Middle frontal gyrus (tissue), 1 donor: ENCODE measurements at regions not wholly inside any gene's neighbourhood (a gene's known extent, or its start where the extent isn't known, plus 50 kb on each side); places are given as distances from the start of the nearest gene placed in this dataset.
"Not testable (repeated sequence)": the region's sequence is repeated elsewhere in the genome, so short reads cannot be mapped to it uniquely, and the experiment has no call there.

Experiments
- DNase-seq: peaks from one replicate; pipeline ENCODE4 v3.0.0-alpha.2; 2015; ENCODE audit warnings: low spot score; ENCODE audit errors: extremely low spot score

DNA sequence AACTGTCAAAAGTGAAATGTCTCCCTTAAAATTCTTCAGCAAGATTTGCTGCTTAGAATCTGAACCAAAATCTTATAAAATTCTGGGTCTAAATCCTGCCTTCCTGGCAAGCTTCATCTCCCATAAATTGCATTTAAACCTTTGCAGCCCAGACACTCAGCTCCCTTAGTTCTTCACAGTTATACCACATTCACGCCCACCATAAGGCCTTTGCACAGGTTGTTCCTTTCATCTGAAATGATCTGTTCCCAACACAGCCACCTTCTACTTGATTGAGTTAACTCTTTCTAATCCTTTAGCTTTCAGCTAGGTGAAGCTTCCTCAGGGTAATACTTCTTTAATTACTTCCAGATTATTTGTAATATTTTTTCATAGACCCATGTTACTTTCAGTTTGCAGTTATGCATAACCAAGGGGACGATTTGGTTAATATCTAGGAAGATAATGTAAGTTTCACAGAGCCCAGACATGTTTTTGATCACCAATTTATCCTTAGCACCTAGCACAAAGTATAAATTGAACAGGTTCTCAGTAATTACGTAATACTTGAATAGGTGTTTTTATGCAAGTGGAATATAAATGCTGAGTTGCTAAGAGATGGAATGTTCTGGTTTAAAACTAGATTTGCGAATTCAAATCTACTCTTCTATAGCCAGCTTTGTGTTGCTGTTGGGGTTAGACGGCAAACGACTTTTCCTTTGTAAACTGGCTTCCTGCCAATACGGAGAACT is 779.7 kb upstream of the PKDCC start:
- DNase-seq, result peak; percentile 14

DNA sequence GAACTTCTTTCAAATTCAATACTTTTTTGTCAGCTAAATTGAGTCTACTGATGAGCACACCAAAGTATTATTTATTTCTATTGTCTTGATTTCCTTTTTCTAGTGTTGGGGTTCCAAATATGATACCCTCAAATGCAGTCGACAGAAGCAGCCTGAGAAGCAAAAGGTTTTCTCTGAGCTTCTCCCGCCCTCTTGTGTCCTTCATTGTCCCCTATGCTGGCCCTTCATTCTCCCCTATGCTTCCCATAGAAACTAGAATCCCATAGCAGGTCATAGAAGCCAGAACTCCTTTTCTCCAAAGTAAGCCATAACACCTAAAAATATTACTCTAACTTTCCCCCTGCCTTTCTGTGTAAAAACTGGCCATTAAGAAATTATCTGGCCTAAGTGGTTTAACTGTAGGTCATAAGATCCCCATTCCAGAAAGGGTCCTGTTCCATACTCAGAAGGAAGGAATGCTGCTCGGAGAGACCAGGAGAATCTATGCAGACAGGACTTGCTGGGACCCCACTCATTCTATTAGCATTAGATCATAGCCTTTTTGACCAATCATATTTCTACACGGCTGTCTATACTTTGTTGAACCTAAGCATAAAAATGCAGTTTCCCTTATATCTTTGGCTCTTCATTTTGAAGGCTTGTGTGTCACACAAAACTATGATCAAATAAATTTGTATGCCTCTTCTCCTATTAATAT is 764.6 kb upstream of the PKDCC start:
- DNase-seq, result no peak

DNA sequence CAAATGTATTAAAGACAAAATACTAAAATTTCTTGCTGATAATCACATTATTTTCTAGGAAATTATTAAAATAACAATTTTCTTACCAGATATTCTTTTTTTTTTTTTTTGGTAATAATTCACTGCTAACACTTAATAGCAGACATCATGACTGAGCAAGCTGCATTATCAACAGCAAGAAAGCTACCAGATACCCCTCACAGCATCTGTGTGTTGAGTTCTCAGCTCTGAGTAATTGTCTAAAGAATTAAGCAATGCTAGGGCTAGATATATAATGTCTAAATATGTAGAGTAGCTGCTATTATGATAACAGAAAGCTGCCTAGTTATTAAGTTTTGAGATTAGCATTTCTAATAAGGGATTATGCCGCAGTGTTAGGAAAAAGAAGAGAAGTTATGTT is 754.3 kb upstream of the PKDCC start:
- DNase-seq, result no peak

DNA sequence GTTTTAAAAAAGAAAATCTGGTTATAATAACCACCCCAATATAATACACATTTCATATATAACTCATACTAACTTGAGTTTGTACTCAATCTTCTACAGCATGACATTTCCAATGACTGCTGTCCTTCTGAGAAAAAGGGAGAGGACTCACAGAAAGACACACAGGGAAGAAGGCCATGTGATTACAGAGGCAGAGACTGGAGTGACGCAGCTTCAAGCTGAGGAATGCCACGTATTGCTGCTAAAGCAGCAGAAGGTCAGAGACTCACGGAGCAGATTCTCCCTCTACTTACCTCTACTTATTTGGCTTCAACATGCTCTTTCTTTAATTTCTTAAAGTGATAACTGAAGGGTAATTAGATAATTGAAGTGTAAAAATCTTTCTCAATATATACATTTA is 753.5 kb upstream of the PKDCC start:
- DNase-seq, result no peak

DNA sequence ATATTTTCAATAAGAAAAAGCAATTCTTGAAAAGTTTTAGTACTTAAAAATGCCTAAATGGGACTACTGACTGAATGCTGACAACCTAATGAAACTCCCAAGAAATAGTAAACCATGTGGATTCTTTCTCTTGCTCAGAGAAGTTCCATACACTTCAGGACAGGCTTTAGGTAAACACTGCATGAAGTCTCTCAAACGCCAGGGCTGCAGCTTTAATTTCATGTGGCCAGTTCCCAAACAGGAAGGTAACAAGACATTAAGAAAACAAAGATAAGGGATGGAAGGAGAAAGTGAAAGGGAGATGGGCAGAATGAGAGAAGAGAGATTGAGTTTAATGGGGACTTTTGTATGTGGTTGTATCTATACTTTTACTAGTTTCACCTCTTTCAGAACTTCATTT is 734.7 kb upstream of the PKDCC start:
- no peak for DNase-seq

DNA sequence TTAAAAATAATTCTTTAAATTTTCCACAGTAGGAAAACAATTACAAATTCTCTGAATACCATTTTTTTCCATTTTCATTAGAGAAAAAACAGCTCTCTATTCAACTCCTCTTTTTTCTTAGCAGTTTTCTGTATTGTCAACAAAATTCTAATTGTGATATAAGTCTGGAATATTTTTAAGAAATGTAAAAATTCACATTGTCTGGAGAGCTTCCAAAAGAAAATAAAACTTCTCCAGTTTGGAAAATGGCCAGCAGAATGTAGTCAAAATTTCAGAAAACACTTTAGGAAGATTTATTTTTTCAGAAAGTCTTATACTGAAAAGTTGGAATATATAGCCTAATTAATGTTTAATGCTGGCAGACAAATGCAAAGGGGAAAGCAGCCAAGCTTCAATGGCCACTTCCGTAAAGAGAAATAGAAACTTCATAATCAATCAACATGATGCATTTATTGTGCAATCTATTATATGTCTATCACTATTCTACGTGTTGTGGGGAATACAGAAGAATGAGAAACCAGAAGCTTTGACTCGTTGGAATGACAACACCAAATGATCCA is 733.2 kb upstream of the PKDCC start:
- no peak for DNase-seq

DNA sequence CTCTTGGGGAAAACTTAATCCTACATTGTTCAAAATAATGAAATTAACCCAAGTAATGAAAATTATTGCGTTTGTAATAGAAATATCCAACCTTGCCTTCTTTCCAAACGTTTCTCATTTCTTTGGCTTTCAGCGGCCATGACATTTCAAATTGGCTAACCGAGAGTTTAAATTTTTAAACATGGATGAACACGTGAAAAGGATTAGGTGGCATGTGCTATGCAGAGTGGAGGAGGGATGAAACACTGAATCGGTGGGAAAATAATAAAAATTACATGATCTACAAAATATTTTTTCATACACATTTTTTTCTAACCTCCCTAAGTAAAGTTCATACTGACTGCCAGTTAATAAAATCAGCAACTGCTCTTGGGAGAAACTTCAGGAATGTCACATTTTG is 728.4 kb upstream of the PKDCC start:
- no peak for DNase-seq

DNA sequence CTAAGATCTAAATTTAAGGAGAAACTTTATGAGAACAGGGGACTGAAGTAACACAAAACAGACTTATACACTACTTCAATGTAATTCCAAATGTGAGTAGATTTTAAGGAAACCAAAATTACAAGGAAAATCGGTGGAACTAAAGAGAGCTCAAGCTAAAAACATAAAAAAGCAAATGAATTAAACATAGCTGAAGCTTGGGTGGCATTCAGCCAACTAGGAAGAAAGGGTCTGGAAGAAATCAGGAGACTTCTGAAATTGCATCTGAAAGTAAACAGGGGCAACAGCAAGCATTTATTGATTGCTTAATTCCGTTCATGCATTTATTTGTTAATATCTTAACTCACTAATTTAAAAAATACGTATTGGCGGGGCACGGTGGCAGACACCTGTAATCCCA is 727.3 kb upstream of the PKDCC start:
- DNase-seq, result no peak

DNA sequence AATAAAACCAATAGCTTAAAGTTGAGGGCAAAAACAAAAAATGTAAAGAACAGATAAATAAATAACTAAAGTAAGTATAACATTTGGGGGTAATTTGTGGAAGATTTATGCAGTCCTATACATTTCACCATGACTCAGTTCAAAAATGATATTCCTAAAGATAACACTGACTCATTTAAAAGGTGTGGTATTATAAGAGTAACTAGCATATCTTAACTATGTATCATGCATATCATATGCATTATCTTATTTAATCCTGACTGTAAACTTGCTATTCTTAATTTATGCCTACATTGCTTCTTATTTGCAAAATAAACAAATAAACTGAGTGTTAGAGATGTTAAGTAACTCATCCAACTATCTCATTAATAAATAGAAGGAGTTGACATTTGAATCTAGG is 726.5 kb upstream of the PKDCC start:
- DNase-seq, result no peak

DNA sequence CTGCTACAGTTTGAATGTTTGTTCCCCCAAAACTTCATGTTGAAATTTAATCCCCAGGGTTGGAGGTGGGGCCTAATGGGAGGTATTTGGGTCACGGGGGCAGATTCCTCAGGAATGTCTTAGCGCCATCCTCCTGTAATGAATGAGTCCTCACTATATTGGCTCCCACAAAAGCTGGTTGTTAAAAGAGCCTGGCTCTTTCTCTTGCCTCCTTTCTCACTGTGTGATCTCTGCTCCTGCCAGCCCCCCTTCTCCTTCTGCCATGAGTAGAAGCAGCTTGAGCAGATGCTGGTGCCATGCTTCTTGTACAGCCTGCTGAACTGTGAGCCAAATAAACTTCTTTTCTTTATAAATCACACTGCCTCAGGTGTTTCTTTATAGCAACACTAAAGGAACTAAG is 721.0 kb upstream of the PKDCC start:
- no peak for DNase-seq

DNA sequence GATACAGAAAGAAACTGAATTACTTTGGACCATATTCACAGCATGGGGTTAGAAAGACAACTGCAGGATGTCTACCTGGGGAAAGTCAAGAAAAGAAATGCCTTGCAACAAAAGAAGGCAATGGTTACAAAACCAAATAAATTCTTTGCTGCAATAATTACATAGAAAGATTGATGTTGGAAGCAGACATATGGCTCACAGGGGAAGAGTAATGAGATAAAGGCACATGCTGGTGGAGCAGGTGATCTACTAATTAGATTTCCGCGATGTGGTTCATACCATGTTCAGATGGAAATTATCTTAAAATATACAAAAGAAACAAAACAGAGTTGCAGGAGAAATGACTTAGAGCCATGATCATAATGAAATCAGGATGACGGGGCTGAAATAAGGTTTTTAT is 718.8 kb upstream of the PKDCC start:
- no peak for DNase-seq

DNA sequence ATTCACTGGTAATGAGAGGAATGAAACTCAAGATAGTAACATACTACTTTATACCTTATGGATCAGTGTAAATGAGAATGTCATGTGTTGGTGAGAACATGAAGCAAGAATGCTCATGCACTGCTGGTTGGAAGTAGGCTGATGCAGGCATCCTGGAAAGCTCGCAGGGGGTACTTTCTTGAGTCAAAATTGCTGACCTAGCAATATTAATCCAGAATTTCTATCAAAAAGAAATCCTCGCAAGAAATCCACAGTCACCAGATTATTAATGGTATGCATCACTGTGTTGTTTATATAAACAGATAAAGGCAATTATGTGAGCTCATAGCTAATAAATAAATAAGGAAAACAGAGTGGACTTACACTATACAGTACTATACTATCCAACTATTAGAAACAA is 713.7 kb upstream of the PKDCC start:
- DNase-seq, result no peak

DNA sequence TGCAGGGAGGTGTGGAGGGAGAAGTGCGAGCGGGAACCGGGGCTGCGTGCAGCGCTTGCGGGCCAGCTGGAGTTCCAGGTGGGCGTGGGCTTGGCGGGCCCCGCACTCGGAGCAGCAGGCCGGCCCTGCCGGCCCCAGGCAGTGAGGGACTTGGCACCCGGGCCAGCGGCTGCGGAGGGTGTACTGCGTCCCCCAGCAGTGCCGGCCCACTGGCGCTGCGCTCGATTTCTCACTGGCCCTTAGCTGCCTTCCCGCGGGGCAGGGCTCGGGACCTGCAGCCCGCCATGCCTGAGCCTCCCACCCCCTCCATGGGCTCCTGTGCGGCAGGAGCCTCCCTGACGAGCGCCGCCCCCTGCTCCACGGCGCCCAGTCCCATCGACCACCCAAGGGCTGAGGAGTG is 712.2 kb upstream of the PKDCC start:
- DNase-seq, result not testable (repeated sequence)

DNA sequence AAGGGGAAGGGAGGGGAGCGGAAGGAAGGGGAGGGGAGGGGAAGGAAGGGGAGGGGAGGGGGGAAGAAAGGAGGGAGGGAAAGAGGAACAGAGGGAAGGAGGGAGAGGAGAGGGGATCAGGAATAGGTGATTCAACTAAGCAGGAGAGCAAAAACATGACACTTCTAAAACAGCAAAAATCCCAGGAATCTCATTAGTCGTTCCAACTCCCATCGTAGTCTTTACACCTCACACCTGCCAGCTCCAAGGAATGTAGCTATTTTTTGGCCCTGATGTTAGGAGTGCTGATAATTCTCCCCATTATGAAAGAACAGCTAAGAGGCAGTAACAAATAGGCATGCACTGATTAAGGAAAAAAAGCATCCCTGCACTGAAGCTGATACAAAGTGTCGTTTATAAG is 709.9 kb upstream of the PKDCC start:
- no peak for DNase-seq

DNA sequence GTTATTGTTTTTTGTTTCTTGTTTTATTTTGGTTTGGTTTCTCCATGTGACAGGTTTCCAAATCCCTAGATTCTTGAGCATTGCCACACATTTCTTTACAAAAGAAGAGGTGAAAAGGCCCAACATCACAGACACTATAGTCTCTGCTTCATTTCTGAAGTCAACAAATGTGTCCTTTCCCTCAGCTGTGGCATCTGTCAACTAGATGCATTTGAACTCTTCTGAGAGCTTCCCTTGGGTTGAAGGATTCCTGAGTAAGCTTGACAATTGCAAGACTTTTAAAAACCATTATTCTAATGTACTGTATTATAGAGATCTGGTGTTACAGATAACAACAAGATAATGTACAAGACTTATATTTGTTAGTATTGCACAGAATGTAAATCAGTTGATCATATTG is 703.3 kb upstream of the PKDCC start:
- no peak for DNase-seq

DNA sequence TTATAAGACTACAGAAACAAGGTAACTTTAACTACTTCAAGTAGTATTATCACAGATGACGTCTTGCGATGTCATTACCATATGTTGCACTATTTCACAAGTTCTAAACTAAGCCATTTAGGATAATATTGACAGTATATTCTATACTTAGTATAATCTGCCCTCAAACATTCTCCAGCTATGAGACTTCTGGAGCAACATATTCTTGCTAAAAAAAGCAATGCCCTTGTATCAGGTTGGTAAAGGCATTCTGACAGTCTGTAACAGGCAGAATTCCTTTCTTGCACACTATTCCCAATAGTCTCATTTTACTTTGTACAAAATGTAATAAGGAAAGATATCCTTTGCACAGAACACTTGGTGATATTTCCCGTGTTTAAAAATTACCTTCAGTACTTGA is 694.8 kb upstream of the PKDCC start:
- DNase-seq, result no peak

DNA sequence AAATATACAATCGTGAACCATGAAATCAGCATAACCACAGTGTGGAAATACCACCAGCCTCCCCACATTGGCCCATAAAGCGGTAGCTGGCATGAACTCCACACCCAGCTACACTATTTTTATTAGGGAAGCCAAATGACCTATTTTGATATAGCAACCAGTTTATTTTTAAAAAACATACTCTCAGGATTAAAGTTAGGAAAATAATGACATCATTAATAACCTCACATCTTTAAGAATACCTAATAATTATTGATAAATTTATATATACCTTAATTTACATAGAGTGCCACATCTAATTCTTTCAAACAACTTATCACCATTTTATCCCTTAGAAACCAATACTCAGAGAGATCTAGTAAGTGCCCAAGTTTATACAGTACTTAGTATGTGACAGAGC is 692.0 kb upstream of the PKDCC start:
- DNase-seq, result no peak

DNA sequence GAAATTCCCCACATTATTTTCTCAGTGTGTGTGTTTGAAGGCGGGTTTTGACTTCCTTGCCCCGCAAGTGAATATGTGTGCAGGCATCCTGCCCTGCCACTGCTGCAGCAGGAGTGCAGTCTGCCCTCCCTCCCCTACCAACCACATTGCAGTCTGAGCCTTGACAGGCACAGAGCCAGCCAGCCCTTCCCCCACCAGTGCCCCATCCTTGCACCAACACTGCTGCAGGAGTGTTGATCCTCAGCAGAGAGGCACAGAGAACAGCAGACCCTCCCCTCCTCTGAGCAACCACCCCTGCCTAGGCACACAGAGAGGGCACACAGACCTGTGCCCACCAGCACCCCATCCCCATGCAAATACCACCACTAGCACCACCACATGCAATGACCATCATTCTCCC is 683.0 kb upstream of the PKDCC start:
- DNase-seq, result no peak

DNA sequence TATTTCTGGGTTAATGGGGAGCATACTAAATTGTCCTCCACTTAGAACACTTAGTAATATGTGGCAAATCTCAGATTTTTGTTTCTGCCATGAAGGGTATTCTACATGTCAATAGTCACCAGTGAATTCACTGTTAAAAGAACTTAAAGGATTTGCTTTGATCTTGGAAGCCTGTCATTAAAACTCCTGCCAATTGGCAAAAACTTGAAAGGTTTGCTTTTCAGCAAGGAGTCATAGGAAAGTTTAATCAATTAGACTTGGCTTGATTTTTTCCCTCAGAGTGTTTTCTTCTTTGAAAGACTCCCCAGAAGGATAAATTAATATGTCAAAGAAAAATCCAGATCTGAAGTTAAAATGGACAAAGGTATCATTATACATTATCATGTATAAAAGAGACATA is 671.9 kb upstream of the PKDCC start:
- DNase-seq, result no peak

DNA sequence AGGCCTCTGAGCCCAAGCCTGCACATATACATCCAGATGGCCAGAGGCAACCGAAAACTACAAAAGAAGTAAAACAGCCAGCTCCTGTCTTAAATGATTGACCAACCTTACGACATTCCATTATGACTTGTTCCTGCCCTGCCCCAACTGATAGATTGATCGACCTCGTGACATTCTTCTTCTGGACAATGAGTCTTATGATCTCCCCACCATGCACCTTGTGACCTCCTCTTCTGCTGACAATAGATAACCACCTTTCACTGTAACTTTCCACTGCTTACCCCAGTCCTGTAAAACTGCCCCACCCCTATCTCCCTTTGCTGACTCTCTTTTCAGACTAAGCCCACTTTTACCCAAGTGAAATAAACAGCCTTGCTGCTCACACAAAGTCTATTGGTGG is 670.0 kb upstream of the PKDCC start:
- no peak for DNase-seq

DNA sequence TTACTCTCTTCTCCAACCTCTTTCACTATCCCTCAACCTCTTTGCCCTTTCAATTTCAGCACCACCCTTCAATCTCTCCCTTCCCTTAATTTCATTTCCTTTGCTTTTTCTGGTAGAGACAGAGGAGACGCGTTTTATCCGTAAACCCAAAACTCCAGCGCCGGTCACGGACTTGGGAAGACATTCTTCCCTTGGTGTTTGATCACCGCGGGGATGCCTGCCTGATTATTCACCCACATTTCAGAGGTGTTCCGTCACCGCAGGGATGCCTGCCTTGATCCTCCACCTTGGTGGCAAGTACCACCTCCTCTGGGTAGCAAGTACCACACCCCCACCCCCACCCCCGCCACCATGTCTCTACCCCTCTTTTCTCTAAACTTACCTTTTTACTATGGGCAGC is 669.4 kb upstream of the PKDCC start:
- no peak for DNase-seq

DNA sequence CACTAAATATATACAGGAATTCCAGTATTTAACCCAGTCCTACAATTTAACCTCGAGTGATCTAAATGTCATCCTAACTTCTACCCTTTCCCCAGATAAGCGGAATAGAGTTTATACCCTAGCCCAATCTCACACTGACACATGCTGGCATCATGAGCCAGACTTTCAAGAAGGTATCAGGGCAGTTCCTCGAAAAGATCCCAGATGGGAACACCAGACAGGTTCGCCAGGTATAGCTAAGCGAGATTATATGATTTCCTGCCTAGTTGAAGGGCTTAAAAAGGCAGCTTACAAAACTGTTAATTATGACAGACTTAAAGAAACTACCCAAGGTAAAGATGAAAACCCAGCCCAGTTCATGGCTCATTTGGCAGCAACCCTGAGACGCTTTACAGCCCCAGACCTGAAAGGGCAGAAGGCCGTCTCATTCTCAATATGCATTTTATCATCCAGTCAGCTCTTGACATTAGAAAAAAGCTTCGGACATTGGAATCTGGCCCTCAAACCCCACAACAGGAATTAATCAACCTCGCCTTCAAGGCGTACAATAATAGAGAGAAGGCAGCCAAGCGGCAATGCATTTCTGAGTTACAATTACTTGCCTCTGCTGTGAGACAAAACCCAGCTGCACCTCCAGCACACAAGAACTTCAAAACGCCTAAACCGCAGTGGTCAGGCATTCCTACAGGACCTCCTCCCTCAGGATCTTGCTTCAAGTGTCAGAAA is 668.2 kb upstream of the PKDCC start:
- no peak for DNase-seq
